ENCODE measurements at regions not wholly inside any gene's neighbourhood (a gene's known extent, or its start where the extent isn't known, plus 50 kb on each side); places are given as distances from the start of the nearest gene placed in this dataset.

DNA sequence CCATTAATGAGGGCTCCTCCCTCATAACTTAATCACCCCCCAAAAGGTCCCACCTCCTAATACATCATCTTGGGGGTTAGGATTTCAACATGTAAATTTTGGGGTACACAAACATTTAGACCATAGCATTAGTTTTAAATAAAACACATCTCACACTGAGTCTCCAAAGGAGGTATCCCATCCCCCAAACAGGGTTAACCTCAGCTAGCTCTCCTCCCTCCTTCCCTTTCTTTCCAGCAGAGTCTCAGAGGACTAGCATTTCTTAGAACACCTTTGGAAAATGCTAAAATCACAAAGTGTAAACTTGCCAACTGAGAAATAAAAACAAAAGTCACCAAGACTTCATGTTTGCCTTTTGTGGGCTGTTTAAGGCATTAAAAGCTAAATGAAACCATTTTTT lies 51.2 kb upstream of the FOXB1 start:
- TF ChIP-seq, protein P1, sequence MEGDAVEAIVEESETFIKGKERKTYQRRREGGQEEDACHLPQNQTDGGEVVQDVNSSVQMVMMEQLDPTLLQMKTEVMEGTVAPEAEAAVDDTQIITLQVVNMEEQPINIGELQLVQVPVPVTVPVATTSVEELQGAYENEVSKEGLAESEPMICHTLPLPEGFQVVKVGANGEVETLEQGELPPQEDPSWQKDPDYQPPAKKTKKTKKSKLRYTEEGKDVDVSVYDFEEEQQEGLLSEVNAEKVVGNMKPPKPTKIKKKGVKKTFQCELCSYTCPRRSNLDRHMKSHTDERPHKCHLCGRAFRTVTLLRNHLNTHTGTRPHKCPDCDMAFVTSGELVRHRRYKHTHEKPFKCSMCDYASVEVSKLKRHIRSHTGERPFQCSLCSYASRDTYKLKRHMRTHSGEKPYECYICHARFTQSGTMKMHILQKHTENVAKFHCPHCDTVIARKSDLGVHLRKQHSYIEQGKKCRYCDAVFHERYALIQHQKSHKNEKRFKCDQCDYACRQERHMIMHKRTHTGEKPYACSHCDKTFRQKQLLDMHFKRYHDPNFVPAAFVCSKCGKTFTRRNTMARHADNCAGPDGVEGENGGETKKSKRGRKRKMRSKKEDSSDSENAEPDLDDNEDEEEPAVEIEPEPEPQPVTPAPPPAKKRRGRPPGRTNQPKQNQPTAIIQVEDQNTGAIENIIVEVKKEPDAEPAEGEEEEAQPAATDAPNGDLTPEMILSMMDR (IDR thresholded peaks at IDR 0.05): no peak
- TF ChIP-seq EP300 (IDR thresholded peaks at IDR 0.05): no peak
- TF ChIP-seq POLR2A (IDR thresholded peaks at IDR 0.05): no peak

Data from tibial nerve (tissue), 4 donors.